ENCODE measurements at regions not wholly inside any gene's neighbourhood (a gene's known extent, or its start where the extent isn't known, plus 50 kb on each side); places are given as distances from the start of the nearest gene placed in this dataset.

- Histone ChIP-seq H3K27me3 (ENCODE audit: insufficient read depth, low read length) (no peaks in the 10 kb centered on the region), H3K9me3 (ENCODE audit: low read length) (no peaks in the 10 kb centered on the region), H2AFZ (ENCODE audit: low read length) (no peak overlapping the region), H4K20me1 (ENCODE audit: insufficient read depth, low read length) (no peaks in the 10 kb centered on the region), H3K9ac (ENCODE audit: low read length) (no peak overlapping the region), H3K4me1 (ENCODE audit: insufficient read depth, low read length, severe bottlenecking) (no peaks in the 10 kb centered on the region), H3K9me2 (ENCODE audit: low read depth, low read length) (no peaks in the 10 kb centered on the region), H3K4me3 (ENCODE audit: low read depth, low read length, poor library complexity, severe bottlenecking) (no peak overlapping the region), H3K4me2 (ENCODE audit: low read length) (no peak overlapping the region), H3K36me3 (ENCODE audit: insufficient read depth, low read length) (no peaks in the 10 kb centered on the region), H3K79me2 (ENCODE audit: insufficient read depth, low read length) (no peaks in the 10 kb centered on the region), H3F3A (ENCODE audit: insufficient read depth, low read length) (no peaks in the 10 kb centered on the region), H3K27ac (ENCODE audit: low read depth, low read length, poor library complexity, severe bottlenecking) (no peak overlapping the region)
- TF ChIP-seq EZH2 (IDR thresholded peaks at IDR 0.05; ENCODE audit: borderline replicate concordance, low read length) (no peak), CTCF (IDR thresholded peaks at IDR 0.05; ENCODE audit: low read length) (no peak)
These were observed 80.0 kb downstream of the ZNF622 start for GRCh38 chr5:16385516-16386090.

- Histone ChIP-seq H3F3A (ENCODE audit: insufficient read depth, low read length) (no peaks in the 10 kb centered on the region), H4K20me1 (ENCODE audit: insufficient read depth, low read length) (no peaks in the 10 kb centered on the region)
- TF ChIP-seq EZH2 (IDR thresholded peaks at IDR 0.05; ENCODE audit: borderline replicate concordance, low read length) (no peak), CTCF (IDR thresholded peaks at IDR 0.05; ENCODE audit: low read length) (no peak)
These were observed 80.8 kb downstream of the ZNF622 start for GRCh38 chr5:16384804-16385203.

GRCh38 chr5:16384222-16384621 is 81.4 kb downstream of the ZNF622 start:
- H4K20me1 ChIP-seq (ENCODE audit: insufficient read depth, low read length), result no peaks in the 10 kb centered on the region
- H3K79me2 ChIP-seq (ENCODE audit: insufficient read depth, low read length), result no peaks in the 10 kb centered on the region
- H3K4me2 ChIP-seq (ENCODE audit: low read length), result no peak overlapping the region
- H3K27ac ChIP-seq (ENCODE audit: low read depth, low read length, poor library complexity, severe bottlenecking), result no peak overlapping the region
- H3K36me3 ChIP-seq (ENCODE audit: insufficient read depth, low read length), result no peaks in the 10 kb centered on the region
- no peak overlapping the region for H3K4me3 ChIP-seq (ENCODE audit: low read depth, low read length, poor library complexity, severe bottlenecking)
- H2AFZ ChIP-seq (ENCODE audit: low read length), result no peak overlapping the region
- no peaks in the 10 kb centered on the region for H3F3A ChIP-seq (ENCODE audit: insufficient read depth, low read length)
- no peaks in the 10 kb centered on the region for H3K4me1 ChIP-seq (ENCODE audit: insufficient read depth, low read length, severe bottlenecking)
- H3K9me2 ChIP-seq (ENCODE audit: low read depth, low read length), result no peaks in the 10 kb centered on the region
- H3K27me3 ChIP-seq (ENCODE audit: insufficient read depth, low read length), result no peaks in the 10 kb centered on the region
- no peak for TF ChIP-seq EZH2 (IDR thresholded peaks at IDR 0.05; ENCODE audit: borderline replicate concordance, low read length)
- no peak for TF ChIP-seq CTCF (IDR thresholded peaks at IDR 0.05; ENCODE audit: low read length)
- H3K9ac ChIP-seq (ENCODE audit: low read length), result no peak overlapping the region
- no peaks in the 10 kb centered on the region for H3K9me3 ChIP-seq (ENCODE audit: low read length)

More at GRCh38 chr5:16384804-16385203, 80.8 kb downstream of the ZNF622 start:
- Histone ChIP-seq H3K27me3 (ENCODE audit: insufficient read depth, low read length) (no peaks in the 10 kb centered on the region), H3K36me3 (ENCODE audit: insufficient read depth, low read length) (no peaks in the 10 kb centered on the region), H3K4me3 (ENCODE audit: low read depth, low read length, poor library complexity, severe bottlenecking) (no peak overlapping the region), H3K27ac (ENCODE audit: low read depth, low read length, poor library complexity, severe bottlenecking) (no peak overlapping the region), H3K9me2 (ENCODE audit: low read depth, low read length) (no peaks in the 10 kb centered on the region), H3K4me2 (ENCODE audit: low read length) (no peak overlapping the region), H3K9me3 (ENCODE audit: low read length) (no peaks in the 10 kb centered on the region), H3K9ac (ENCODE audit: low read length) (no peak overlapping the region), H2AFZ (ENCODE audit: low read length) (no peak overlapping the region), H3K79me2 (ENCODE audit: insufficient read depth, low read length) (no peaks in the 10 kb centered on the region), H3K4me1 (ENCODE audit: insufficient read depth, low read length, severe bottlenecking) (no peaks in the 10 kb centered on the region)
